PC-9 (cell line): ENCODE measurements at regions not wholly inside any gene's neighbourhood (a gene's known extent, or its start where the extent isn't known, plus 50 kb on each side); places are given as distances from the start of the nearest gene placed in this dataset.

ENCODE experiments used
- CTCF ChIP-seq: fragments of 200-600 bp; sonication (generic); conservative IDR thresholded peaks from 2 replicates; pipeline ENCODE4 v1.6.1; 2017; ENCODE audit warnings: mixed run types, antibody characterized with exemption, mild to moderate bottlenecking, moderate library complexity
- EZH2 ChIP-seq: fragments of 200-600 bp; sonication (generic); IDR thresholded peaks from 2 replicates; pipeline ENCODE4 v1.8.0; 2017; ENCODE audit warnings: antibody characterized with exemption, low read depth

GRCh38 chr5:126097876-126098275 is 325.3 kb upstream of the GRAMD2B start:
- no peak for TF ChIP-seq CTCF
- no peak for TF ChIP-seq EZH2
